LoVo (cell line): ENCODE measurements at regions not wholly inside any gene's neighbourhood (a gene's known extent, or its start where the extent isn't known, plus 50 kb on each side); places are given as distances from the start of the nearest gene placed in this dataset.

Experiments
- DNase-seq: peaks from one replicate; pipeline ENCODE4 v3.0.0-alpha.2; 2016; ENCODE audit warnings: low spot score

DNA sequence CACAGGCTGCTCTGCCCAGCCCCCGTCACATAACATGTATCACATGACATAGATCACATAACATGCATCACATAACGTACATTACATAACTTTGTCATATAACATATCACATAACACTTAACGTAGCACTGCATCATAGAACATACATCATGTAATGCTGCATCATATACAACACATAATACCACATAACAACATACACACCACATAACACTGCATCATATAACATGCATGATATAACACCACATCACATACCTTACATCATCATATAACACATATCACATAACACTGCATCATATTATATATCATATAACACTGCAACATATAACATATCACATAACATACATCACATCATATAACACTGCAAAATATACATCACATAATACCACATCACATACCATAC, 83.8 kb downstream of the AXIN2 start:
- no peak for DNase-seq

DNA sequence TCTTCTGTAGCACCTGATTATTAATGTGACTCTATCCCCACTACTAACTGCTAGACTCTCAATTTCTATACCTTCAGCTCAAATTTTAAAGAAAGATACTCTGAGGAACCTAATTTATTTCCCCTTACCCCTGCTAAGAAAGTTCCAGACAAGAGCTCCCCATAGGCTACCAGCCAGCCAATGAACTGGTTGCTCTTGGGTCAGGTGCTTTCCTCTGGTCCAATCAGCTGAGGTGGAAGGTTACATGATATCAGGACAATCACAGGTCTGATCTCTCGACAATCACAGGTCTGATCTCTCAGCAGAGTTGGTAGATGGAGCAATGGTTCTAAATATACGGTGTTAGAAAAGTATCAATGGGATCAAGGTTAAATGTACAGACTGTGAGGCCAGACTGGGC, 86.8 kb downstream of the AXIN2 start:
- DNase-seq: no peak

DNA sequence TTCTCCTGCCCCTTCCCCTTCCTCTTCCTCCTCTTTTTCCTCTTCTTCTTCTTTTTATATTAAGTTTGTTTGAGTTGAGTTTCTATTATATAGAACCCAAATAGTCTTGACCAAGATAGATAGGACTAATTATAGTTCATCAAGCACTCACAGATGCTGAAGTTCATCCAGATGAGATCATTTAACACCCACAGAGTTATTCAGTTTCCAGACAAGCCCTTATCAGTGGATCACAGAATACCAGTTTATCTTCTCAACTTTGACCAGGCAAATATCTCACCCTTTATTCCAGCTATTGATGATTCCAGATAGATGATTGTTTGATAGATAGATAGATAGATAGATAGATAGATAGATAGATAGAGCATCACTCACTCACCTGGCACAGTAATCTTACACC, 87.5 kb downstream of the AXIN2 start:
- no peak for DNase-seq

DNA sequence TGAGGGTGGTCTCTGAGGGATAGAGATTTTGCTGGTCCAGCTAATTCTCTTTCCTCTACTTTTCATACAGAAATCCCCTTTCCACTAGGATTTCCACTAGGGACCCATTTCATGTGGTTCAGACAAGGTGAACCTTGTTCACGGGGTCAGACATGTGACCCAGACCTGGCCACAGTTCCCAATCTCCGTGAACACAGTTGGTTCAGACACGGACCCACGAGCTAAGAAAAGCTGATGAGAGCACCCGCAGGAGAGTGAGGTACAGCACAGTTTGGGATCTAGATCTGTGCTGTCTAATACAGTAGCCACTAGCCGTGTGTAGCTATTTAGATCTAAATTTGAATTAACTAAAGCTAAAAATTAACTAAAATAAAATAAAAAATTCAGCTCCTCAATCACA, 88.1 kb downstream of the AXIN2 start:
- DNase-seq: no peak

DNA sequence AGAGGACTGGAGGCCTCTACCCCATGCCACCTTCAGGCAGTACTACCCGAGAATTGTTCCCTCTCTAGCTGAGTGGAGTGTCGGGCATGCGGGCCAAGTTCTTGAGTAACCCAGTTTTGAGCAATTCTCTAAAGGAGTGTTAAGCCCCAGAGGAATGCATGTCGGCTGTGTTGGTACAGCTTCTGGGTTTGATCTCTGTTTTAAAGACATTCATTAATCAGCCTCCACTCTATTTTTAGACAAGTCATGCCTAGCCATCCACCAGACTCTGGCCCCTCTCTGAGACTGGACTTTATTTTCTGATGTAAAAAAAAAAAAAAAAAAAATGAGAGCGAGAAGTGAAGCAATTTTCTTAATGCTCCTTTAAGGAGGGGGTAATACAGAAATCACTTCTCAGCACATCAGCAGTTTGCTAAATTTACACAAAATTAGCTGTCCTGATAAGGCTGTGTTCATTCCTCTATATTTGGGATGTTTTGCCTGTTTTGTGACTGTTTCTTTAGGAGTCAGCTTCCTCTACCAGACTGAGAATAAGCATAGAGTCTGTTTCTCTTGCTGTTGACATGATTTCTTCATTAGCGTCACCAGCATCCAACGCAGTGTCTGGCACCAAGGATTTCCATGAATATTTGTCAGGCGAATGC, 88.7 kb downstream of the AXIN2 start:
- DNase-seq: no peak

DNA sequence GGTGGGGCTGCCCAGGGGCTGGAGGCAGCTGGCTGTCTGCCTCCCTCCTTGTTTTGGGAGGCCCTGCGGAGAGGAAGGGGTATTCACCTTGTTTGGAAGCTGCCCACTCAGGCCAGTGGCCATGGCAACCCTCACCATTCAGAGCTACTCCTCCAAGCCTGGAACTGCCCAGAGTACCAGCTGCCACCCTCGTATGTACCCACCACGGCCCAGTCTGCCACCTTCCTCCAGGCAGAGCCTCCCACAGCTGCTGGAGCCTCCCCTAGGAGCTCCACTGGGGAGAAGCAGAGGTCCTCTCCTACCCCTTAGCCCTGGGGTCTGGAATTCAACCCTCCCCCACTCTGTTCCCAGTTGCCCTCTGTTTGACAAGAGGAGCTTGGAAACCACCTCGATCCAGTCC, 90.7 kb downstream of the AXIN2 start:
- DNase-seq: no peak

DNA sequence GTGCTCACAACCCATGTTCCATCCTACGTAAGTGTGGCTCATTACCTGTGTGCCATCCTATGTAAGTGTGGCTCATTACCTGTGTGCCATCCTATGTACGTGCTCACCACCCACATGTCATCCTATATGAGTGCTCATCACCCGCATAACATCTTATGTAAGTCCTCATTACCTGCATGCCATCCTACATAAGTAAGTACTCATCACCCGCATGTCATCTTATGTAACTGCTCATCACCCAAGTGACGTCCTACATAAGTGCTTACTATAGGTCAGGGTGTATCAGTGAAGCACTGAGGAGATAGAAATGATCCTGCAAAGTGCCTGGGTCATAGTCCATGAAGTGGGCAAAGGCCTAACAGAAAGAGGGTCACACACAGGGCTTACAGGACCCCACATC, 93.1 kb downstream of the AXIN2 start:
- DNase-seq: no peak

DNA sequence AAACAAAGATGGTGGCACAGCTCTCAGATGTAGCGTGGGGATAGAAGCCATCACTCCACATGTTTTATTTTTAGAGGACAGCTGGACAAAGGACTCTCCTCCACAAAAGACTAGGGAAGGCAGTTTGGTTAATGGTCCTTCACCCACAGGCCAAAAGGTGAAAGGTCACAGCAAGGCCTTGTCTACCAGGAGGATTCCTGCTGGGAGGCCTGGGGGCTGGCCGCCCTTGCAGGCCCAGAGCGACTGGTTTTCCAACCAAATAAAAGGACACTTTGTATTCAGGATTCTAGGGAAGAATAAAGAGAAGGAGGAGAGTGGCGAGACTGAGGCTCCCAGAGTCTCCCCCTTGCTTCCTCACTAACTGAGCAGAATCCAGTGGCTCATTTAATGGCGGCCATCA, 94.3 kb downstream of the AXIN2 start:
- no peak for DNase-seq

DNA sequence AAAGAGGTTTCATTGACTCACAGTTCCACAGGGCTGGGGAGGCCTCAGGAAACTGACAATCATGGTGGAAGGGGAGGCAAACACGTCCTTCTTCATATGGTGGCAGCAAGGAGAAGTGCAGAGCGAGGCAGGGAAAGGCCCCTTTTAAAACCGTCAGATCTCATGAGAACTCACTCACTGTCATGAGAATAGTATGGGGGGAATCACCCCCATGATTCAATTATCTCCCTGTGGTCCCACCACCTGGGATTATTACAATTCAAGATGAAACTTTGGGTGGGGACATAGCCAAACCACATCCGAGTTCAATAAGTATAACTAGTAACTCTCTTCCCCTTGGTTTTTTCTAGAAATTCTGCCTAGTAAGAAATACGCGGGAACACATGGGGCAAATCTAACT, 94.9 kb downstream of the AXIN2 start:
- no peak for DNase-seq

DNA sequence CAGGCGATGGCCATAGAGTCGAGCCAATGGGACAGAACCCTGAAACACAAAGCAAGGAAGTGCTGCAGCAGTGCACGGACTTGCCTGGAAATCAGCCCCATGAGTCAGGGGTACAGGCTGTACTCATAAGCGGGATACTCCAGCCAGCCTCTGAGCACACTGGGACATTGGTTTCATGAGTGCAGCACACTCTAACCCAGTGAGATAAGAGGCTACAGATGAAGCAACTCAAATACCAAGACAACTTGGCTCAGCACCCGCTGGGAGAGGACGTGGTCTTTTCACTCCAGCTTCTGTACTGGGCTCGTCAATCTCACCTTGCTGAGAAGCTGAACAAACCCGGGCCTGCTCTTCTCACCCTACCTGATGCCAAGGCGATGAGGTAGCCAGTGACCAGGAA, 98.2 kb downstream of the AXIN2 start:
- no peak for DNase-seq

DNA sequence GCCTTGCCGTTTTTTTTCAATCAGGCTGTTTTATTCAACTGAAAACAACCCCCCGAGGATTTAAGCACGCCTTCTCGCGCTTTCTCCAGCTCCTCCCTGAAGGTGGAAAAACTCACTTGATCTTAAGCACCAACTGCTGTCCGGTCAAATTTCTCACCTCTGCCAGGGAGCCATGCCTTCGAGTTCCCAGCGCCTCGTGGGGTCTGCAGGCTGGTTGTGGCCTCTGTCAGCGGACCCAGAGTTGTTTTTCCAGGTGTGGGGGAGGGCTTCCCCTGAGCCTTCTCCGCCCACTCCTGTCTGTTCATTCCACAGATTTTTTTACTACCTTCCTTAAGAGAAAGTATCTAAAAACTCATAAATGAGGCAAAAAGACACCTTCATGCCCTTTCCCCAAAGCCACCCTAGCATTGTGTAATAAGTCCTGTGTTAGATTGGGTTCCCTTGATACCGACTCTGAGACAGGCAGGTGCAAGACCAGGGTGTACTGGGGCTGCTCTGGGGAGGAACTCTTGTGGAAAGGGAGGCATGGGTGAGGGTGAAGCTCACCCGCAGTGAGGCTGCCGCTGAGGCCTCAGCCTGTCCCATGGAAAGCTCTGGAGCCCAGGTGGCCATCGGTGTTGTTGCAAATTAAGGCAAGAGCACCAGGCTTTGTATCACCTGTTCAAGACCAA, 101.6 kb downstream of the AXIN2 start:
- no peak for DNase-seq

DNA sequence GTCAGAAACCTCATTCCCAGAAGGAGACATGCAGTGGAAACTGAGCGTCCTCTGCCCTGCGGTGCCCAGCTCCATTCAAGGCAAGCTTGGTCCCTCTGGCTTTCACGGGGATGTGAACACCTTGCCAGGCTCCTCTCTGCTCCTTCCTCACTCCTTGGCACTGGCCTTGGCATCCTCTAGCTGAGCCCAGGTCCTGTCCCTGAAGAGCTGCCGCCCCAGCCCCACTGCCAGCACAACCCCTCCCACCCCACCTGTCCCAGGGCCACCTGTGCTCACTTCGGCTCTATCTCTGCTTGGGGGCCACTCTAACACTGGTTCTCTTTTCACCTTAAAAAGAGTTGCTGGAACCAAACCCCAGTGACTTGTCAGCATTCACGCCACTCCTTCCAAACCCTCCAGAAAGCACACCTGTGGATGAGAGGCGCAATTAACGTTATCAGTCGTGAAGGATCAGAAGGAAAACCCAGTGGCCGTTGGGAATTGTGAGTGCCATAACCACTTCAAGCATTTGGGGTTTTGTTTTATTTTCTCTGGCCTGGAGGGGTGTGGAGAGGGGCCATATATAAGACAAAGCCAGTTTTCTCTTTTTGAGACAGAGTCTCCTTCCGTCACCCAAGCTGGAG, 103.7 kb downstream of the AXIN2 start:
- DNase-seq: no peak

DNA sequence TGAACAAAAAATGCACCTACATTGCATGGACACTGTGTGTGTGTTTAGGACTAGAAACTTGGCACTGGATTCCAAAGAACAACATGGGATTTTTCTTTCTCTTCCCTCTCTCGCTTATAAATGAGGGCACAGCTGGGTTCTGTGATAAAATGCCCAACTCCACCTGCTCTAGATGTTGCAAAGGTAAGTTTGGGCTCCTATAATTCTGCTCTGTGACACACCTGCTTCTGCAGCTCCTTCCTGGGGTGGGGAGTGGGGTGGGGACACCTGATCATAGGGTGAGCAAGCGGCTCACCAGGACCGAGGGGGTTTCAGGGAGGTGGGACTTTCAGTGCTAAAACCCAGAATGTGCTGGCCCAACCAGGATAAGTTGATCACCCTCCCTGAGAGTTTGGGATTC, 104.3 kb downstream of the AXIN2 start:
- DNase-seq: no peak

DNA sequence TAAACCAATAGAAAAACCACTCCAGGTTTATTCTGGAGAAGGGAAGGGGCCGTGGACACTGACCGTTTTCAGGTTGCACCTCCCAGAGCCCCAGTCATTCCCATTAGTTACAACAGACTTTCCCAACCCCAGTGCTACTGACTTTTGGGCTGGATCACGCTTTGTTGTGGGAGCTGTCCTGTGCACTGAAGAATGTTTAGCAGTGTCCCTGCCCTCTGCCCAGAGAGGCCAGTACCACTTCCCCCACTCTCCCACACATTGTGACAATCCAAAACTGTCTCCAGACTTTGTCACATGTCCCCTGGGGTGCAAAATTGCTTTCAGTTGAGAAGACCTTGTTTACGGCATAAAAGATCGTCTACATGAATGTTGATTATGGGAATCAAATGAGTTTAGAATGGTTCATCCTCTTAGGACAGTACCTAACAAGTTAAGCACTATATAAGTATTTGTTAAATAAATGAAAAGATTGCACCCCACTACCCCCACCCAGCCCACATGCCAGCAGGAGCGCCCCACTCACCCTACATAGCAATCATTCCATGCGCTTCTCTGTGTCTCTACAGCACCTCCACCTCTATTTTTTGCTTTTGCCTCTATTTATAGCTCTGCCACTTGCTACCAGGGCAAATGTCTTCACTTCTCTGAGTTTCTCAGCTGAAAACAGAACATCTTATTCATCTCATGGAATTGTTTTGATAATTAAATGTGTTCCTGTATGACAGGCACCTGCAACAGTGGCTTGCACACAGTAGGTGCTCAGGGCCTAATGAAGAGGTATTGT, 104.9 kb downstream of the AXIN2 start:
- no peak for DNase-seq

DNA sequence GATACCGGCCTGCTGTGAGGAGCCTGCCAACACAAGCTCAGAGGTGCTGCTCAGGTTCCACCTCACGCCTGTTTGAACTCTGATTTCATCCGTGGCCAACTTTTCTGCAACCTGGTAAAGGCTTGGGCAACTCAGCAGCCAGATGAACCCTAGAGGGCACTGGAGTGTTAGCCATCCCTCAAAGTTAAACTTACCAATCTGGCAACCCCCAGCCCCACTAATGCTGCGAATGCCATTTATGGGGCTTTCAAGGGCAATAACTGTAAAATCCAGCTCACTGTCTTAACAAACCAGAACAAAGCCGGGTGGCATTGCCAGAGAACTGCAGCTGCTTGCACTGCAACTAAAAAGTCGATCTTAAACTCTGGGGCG, 105.5 kb downstream of the AXIN2 start:
- DNase-seq: no peak

DNA sequence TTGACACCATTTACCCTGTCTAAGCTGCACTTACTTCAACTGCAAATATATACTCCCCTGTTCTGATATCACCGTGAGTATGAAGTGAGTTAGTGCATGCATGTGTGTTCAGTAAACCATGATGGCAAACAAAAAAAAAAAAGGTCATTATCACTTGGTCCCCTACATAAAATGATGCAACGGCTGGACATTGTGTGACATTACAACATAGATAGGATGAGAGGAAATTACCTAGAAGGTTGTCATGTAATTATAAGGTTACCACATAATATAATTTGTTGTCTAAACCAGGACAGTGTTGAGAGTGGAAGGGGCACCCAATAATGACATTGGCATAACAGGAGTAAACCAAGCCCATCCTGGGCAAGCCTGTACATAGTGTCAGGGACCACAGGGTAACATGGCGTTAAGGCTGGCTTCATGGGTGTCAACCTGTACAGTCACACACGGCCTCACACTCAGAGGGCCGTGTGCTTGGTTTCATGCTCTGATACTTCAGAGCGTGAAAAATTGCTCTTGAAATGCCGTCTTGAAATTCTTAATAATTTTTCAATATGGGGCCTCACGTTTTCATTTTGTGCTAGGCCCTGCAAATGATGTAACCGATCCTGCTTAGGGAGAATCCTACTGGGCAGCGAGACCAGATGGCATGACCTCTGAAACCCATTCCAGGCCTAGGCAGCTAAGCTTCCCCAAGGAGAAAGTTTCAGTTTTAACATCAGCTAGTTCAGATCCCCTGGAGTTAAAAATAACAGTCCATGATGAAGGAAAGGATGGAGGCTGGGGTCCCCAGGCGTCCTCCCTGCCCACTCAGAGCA, 106.1 kb downstream of the AXIN2 start:
- DNase-seq: no peak

DNA sequence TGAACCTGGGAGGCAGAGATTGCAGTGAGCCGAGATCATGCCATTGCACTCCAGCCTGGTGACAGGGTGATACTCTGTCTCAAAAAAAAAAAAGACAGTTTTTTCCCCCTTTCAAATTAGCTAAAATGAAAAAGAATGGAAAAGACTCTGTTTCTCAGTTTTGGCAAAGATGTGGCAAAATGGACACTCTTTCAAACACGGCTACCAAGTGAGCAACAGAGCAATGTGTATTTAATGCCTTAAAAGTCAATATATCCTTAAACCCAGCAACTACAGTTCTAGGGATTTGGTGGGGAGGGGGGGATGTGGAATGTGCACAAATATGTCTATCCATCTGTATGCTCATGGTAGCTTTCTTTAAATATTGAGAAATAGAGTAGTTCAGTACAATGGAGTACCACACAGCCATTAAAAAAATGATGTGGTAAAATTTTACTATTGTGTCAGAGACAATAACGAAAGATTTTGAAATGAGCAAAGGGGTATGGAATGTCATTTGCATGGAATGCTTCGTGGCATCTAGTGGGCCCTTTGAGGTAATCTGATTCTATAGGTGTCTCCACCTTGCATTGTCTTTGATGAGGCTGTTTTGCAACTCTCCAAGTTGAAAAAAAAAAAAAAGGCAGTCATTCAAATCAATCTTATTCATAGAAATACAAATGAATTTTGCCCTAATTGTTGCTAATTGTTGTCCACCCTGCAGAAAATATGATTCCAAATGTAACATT, 108.1 kb downstream of the AXIN2 start:
- no peak for DNase-seq

DNA sequence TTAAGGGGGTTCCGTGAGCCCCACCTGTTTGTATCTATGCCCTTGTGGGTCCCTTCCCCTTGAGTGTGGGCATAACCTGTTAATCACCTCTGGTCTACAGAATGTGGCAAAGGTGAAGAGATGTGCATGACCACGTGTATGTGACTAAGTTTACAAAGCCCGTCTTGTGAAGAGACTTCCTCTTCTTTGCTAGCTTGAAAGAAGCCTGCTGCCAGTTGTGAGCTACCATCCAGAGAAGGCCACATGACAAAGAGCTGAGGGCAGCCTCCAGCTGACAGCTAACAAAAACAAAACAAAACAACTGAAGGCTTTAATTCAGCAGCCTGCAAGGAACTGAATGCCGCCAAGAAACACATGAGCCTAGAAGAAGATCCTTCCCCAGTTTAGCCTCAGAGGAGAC, 112.0 kb downstream of the AXIN2 start:
- no peak for DNase-seq

DNA sequence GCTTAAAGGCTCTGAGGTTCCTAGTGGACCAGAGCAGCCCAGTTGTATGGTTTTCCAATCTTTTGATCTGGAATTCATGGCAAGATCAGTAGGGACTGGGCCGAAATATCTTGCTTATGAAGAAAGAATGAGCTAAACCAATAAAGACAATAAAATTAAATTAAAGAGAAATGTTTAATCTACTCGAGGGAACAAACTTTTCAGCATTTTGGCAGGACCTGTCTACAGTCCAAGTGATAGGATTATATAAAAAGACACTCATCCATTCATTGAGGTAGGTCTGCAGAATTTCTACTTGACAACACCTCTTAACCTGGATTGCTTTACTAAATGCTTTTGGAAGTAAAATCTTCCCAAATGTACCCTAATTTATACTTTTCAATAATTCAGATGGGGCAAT, 113.6 kb downstream of the AXIN2 start:
- no peak for DNase-seq

DNA sequence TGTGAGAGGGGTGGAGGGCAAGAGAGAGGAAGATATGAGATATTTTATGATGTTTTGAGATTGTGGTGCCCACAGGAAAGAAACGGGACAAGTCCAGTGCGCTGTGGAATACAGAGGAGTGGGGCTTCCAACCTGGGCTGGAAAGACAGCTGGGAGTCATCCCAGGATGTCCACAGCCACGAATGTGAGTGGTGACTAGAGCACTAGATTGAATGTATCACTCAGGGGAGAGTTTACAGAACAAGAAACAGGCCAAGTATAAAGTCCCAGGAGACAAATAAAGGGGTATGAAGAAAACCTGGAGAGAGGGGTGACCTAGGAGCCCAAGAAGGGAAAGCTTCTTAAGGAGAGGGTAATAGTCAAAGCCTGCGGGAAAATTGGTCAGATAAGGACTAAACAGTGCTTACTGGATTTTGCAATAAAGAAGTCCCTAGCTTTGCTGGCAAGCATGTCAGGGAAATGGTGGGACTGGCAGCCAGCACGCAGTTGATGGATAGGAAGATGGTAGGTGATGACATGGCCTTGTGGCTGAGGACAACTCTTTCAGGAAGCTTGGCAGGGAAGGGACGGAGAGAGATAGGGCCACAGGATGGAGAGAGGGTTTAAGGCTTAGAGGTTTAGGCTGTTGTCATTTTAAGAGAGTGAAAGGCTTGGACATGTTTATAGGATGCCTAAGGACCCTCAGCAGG, 114.5 kb downstream of the AXIN2 start:
- DNase-seq: no peak

DNA sequence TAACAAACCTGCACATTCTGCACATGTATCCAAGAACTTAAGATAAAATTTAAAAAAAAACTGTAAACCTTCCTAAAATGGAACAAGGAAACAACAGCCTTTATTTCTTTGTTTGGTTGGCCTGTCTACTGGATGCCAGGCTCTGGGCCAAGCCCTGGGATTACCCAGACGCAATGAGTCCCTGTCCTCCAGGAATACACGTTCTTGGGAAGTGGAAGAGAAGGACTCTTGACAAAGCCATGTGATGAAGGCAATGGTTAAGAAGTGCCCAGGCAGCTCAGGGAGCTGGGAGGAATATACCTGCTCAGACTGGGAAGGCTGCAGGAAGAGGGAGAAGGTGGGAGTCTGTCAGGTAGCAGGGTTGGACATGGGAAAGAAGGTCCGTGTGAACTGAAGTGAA, 115.4 kb downstream of the AXIN2 start:
- DNase-seq: no peak
